HG02884 (cell line): ENCODE measurements at regions not wholly inside any gene's neighbourhood (a gene's known extent, or its start where the extent isn't known, plus 50 kb on each side); places are given as distances from the start of the nearest gene placed in this dataset.
"Not testable (repeated sequence)": the region's sequence is repeated elsewhere in the genome, so short reads cannot be mapped to it uniquely, and the experiment has no call there.

Experiments used
- ATAC-seq: cut with Tn5 transposase; IDR thresholded peaks from one replicate; pipeline ENCODE4 v1.9.1; 2021; ENCODE audit warnings: mild to moderate bottlenecking, moderate library complexity; ENCODE audit not compliant: unreplicated experiment

DNA sequence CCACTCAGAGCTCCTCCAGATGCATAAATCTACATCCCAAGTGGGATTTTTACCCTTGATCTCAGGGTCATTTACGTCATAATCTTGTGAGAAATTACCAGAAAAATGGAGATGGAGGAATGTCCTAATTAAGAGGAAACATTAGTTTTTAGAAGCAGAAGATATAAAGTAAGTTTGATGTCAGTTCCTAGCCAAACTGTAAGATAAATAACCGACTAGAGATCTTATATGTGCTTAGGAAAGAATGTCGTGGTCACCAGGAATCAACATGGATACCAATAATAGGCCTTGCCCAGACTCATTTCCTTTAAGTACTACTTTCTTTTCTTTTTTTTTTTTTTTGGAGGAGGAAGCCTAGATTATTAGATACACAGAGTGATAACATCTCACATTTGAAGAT is 186.9 kb downstream of the UTRN start:
- ATAC-seq, result no peak

DNA sequence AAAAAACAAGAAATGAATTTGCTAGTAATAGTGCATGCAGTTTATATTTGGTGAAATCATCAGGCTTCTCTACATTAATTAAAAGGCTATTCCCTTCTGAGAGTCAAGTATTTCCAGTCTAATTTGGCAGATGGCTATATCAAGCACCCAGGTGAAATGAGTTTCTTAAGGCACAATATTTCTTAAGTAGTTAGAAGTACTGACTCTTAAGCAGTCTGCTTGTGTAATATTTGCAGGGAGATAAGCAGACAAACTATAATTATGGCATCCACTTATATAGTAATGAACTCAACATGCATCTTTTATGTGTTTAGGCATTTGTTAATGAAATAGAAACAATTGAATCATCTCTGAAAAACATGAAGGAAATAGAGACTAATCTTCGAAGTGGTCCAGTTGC is 189.2 kb downstream of the UTRN start:
- no peak for ATAC-seq

DNA sequence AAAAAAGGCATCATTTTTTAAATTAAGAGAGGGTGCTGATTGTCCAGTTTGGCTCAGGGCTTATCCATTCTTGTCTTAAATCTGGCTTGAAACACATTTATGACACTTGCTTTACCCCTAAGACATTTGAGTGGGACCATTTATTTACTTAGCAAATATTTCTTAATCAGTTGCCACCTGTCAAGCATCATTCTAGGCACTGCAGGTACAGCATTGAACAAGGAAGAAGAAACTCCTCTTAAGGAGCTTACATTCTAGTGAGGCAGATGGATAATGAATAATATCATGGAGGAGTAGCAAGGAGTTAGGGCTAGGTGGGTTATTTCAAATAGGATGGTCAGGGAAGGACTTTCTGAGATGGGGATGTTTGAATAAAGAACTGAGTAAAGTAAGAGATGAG is 189.8 kb downstream of the UTRN start:
- ATAC-seq, result no peak

DNA sequence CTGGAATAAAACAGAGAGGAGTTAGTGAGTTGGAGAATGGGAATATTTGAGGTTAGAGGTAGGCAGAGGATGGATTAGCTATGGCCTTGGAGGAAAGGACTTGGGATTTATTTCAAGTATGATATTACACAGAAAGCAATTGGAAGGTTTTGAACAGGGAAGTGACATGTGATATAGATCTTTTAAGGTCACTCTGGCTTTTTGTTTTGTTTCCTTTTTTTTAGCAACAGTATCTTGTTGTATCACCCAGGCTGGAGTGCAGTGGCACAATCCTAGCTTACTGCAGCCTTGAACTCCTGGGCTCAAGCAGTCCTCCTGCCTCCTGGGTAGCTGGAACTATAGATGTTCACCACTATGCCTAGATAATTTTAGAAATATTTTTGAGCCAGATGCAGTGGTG is 190.3 kb downstream of the UTRN start:
- ATAC-seq, result no peak

DNA sequence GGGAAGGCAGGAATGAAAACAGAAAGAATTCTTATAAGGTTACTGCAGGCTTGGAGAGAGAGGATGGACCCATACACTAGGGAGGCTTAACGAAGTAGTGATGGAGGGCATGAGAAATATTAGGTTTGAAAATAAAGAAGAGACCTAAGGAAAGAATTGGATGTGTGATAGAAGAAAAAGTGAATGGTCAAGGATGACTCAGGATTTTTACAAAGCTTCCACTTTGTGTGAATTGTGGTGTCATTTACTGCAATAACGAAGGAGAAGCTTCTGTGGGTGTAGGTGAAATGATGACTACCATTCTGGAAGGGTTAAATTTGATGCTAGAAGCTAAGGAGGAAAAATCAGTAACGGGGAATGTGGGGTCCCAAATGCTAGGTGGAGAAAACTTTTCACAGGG is 191.2 kb downstream of the UTRN start:
- no peak for ATAC-seq

DNA sequence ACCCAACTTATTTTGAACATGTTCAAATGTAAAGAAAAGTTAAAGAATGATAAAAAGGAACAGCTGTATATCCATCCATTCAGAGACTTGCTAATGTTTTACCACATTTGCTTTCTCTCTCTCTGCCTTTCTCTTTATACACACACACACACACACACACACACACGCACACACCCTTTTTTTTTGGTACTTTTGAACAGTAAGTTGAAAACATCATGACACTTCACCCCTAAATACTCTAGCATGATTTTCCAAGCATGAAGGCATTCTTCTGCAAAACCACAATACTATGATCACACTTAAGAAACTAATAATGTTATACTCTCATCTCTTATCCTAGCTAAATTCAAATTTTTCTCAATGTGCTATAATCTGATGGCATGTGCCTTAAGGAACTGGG is 192.3 kb downstream of the UTRN start:
- no peak for ATAC-seq

DNA sequence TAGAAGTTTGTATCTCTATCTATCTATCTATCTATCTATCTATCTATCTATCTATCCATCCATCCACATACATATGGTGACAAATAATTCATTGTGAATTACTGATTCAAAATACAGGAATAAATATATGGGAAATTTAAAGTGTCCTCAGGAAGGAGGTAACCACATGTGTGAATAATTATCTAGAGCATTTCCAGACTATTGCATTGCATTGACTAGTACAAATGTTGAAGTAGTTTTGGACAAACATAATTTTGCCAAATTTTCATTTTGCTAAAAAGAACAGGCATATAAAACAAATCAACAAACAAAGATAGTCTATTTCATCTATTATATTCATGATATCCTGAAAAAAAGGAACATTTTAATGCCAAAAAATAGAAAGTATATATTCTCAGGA is 192.7 kb downstream of the UTRN start:
- no peak for ATAC-seq

DNA sequence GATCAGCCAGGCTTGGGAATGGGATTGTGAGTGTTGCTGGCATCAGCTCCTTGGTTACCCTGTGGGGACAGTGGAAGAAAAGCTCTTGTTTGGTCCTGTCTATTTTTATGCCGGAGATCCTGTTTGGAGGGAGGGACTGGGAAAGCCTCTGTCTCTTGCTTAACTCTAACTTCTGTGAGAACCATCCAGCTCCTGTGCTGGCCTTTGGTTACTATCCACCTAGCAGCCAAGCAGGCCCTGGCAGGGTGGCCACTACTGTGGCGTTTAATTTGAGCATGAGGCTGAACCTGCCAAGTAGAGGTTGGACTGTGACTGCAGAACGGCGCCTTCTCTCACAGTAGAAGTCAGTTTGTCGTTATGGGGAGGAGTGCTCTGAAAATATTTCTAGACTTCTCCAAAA is 193.3 kb downstream of the UTRN start:
- ATAC-seq, result no peak

DNA sequence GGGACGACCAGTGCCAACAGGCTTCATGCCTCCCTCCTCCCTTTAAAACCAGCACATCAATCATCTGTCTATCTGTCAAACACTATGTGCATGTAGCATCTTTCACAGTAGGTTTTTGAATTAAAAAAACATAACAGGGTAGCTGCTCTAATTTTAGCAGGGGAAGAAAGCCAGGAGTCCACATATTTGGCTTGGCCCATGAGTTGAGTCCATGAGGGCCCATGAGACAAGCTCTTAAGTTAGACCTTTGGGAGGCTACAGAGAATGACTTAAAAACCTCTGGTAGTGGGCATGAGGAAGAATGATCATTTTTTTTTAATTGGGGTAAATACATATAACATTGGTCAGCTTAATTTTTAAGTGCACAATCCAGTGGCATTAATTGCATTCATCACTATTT is 194.9 kb downstream of the UTRN start:
- ATAC-seq, result no peak

DNA sequence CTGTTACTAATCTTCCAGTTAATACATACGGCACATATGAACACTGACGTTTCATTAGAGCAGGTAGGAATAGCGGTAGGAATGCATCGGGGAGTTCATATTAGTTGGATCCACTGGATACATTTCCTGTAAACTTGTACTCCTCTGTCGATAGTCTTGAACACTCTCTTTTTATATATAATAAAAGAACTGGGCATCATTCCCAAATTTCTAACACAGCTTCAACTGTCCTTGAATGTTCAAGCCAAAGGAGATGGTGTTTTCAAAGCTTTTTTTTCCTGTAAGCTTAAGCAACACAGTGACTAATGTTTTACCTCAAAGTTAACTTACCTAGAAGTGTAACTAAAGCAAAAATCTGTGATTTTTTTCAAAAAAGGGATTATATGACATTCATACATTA is 195.3 kb downstream of the UTRN start:
- ATAC-seq, result no peak

DNA sequence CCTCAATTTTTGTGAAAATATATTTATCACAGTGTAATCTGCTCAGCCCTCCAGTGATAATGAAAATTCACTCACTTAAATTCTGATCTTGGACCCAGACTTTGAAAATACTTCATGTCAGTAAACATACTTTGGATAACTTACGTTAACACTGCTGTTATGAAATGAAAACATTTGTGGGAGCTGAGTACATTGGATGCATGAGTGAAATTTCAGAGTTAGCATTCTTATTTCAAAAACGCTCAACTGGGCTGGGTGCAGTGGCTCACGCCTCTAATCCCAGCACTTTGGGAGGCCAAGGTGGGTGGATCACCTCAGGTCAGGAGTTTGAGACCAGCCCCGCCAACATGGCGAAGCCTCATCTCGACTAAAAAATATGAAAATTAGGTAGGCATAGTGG is 196.4 kb downstream of the UTRN start:
- no peak for ATAC-seq

DNA sequence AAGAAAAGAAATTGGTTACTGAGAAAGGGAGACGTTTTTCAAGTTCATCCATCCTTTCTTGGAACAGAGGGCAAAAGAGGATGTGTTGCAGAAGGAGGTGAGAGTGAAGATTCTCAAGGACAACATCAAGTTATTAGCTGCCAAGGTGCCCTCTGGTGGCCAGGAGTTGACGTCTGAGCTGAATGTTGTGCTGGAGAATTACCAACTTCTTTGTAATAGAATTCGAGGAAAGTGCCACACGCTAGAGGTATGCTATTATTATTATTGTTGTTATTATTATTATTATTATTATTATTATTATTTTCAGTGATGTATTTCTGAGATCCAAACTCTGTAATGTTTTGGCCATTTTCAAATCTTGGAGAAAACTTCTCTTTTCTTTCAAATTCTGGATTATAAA is 197.0 kb downstream of the UTRN start:
- peak; percentile 78 for ATAC-seq

DNA sequence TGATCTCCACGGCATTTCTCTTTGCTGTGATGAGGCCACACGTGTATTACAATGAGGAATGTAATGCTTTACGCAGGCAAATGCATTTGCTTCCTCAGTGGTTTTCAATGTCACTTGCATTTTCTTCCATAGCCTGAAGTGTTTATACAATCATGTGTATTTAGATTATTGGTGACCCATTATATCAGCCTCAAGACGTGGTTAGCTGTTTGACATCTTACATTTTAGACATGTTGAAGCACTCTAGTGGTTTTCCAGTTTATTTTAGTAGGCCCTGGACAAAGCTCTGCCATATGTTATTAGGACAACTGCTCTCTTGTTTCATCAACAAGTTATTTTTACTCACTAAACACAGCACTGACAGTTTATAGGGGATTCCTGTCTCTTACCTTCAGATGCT is 200.4 kb downstream of the UTRN start:
- no peak for ATAC-seq

DNA sequence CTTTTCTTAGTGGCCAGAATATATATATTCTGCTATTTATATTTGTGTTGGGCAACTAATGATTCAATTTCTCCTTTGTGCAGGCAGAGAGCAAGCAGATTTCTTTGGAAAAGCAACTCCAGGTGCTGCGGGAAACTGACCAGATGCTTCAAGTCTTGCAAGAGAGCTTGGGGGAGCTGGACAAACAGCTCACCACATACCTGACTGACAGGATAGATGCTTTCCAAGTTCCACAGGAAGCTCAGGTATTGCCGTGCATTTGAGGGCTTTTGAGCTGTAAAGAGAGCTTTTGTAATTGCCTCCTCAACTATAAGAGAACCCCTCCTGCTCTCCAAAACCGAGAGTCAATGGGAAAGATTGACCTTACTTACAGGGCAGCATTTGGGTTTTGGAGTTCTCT is 203.5 kb downstream of the UTRN start:
- ATAC-seq, result no peak

DNA sequence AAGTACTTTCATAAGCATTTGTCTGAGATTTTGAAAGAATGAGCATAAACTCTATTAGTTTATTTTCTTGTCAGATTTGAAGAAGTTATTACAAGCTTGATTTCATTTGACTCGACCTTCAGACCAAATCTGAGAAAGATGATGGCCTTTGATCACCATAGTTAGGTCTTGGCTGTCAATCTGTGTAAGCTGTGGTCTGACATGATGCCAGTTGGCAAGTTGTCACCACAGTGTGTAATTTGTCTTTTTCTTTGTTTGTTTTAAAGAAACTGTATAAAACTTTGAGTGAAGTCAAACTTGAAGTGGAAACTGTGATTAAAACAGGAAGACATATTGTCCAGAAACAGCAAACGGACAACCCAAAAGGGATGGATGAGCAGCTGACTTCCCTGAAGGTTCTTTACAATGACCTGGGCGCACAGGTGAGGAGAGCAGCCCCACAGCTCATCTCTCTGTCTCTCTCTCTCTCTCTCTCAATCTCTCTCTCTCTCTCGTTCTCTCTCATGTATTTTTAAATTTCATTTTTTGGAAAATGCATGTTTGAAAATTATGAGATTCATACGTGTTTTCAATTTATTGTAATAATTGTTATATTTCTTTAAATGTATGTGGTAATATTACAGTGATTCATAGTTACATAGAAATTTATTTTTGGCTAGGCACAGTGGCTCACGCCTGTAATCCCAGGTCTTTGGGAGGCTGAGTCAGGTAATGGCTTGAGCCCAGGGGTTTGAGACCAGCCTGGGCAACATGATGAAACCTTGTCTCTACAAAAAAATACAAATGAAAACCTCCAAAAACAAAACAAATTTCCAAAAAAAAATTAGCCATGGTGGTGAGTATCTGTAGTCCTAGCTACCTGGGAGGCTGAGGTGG is 208.1 kb downstream of the UTRN start:
- no peak for ATAC-seq

DNA sequence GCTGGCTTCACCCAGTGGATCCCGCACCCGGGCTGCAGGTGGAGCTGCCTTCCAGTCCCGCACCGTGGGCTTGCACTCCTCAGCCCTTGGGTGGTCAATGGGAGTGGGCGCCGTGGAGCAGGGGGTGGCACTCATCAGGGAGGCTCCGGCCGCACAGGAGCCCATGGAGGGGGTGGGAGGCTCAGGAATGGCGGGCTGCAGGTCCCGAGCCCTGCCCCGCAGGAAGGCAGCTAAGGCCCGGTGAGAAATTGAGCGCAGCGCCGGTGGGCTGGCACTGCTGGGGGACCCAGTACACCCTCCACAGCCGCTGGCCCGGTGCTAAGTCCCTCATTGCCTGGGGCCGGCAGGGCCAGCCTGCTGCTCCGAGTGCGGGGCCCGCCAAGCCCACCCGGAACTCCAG is 209.9 kb downstream of the UTRN start:
- not testable (repeated sequence) for ATAC-seq

DNA sequence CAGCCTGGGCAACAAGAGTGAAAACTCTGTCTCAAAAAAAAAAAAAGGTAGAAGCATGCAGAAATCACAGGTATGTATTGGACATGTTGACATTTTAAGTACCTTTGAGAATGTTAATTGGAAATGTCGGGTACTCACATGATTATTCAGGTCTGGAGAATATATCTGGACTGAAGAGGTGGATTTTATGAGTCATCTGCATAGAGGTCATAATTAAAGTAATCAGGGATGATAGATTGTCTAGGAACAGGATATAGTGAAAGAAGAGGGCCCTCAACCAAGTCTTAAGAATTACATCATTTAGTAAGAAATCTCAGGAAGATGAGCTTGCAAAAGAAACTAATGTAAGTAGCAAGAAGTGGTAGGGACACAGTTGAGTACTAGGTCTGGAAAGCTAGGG is 212.5 kb downstream of the UTRN start:
- ATAC-seq, result no peak

DNA sequence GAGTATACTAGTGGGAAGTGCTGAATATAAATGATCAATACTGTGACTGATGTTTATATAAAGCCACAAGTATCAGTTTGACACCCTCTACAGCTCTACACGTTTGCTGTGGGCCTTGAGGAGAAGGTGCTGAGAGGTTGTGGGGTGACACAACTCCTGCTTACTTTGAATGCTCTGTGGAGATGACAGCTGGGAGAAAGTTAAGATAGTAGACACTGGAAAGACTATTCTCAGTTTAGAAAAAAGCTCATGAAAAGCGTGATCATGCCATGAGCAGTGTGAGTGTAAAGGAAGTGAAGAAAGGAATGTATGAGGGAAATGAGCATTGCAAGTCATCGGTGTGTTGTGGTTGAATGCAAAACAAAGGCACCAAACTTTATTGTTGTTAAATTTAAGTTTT is 215.8 kb downstream of the UTRN start:
- ATAC-seq, result no peak

DNA sequence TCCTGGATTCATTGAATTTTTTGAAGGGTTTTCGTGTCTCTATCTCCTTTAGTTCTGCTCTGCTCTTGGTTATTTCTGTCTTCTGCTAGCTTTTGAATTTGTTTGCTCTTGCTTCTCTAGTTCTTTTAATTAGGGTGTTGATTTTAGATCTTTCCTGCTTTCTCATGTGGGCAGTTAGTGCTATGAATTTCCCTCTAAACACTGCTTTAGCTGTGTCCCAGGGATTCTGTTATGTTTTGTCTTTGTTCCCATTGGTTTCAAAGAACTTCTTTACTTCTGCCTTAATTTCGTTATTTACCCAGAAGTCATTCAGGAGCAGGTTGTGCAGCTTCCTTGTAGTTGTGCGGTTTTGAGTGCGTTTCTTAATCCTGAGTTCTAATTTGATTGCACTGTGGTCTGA is 220.1 kb downstream of the UTRN start:
- not testable (repeated sequence) for ATAC-seq

DNA sequence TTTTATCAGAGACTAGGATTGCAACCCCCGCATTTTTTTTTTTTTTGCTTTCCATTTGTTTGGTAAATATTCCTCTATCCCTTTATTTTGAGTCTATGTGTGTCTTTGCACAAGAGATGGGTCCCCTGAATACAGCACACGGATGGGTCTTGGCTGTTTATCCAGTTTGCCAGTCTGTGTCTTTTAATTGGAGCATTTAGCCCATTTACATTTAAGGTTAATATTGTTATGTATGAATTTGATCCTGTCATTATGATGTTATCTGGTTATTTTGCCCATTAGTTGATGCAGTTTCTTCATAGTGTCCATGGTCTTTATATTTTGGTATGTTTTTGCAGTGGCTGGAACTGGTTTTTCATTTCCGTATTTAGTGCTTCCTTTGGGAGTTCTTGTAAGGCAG is 220.9 kb downstream of the UTRN start:
- ATAC-seq, result not testable (repeated sequence)

DNA sequence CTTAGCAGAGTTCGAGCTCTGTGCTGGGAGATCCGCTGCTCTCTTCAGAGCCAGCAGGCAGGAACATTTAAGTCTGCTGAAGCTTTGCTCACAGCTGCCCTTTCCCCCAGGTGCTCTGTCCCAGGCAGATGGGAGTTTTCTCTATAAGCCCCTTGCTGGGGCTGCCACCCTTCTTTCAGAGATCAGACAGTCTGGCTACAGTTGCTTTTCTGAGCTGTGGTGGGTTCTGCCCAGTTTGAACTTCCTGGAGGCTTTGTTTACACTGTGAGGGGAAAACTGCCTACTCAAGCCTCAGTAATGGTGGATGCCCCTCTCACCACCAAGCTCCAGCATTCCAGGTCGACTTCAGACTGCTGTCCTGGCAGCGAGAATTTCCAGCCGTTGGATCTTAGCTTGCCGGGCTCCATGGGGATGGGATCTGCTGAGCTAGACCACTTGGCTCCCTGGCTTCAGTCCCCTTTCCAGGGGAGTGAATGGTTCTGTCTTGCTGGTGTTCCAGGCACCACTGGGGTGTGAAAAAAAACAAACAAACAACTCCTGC is 222.7 kb downstream of the UTRN start:
- not testable (repeated sequence) for ATAC-seq

DNA sequence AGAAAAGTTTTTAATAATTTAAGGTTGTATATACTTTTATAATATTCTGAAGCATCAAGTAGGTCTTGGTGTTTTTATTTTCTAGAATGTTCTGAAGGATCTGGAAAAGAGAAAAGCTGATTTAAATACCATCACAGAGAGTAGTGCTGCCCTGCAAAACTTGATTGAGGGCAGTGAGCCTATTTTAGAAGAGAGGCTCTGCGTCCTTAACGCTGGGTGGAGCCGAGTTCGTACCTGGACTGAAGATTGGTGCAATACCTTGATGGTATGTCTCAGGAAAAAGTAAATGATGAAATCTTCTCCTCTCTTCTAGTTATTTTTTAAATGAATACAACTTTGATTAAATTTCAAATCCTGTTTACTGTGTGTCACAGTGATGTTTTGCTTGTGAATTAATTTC is 225.7 kb downstream of the UTRN start:
- ATAC-seq, result no peak

DNA sequence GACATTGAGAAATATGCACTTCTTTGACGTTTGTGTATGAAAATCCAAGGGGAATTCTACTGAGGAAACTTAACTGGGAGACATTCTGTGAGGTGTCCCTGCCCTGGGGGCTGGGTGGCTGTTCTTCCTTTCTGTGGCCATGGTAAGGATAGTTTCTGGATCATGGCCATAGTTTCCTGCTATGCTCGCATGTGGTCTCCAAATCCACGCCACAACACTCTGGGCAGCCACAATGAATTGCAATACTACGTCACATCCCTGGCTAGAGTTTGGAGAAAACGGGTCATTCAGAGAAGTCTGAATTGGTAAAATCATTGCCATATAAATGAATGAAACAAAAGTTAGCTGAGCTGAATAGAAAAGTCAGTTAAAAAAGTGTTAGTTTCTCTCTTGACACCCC is 230.6 kb downstream of the UTRN start:
- ATAC-seq, result no peak
